Mesothelial cell of epicardium (in vitro differentiated cells): ENCODE measurements at regions not wholly inside any gene's neighbourhood (a gene's known extent, or its start where the extent isn't known, plus 50 kb on each side); places are given as distances from the start of the nearest gene placed in this dataset.
A peak's percentile ranks its signal among the peaks of the same experiment; 100 is the strongest.
"Not testable (repeated sequence)": the region's sequence is repeated elsewhere in the genome, so short reads cannot be mapped to it uniquely, and the experiment has no call there.

Experiments
- DNase-seq, 2 experiments: peaks; one replicate each; pipeline ENCODE4 v3.0.0; 2021; ENCODE audit warnings: low spot score in 2 of 2; ENCODE audit not compliant: unreplicated experiment in 2 of 2
- H3K27ac Mint-ChIP-seq: 2 replicates; pipeline ENCODE4 v1.8.0; 2021; ENCODE audit warnings: mixed read lengths
- H3K27me3 Mint-ChIP-seq: 2 replicates; pipeline ENCODE4 v1.8.0; 2021; ENCODE audit warnings: low read depth, mixed read lengths
- H3K36me3 Mint-ChIP-seq: 2 replicates; pipeline ENCODE4 v1.8.0; 2021; ENCODE audit warnings: mixed read lengths
- H3K4me1 Mint-ChIP-seq: 2 replicates; pipeline ENCODE4 v1.8.0; 2021; ENCODE audit warnings: mixed read lengths
- H3K4me3 Mint-ChIP-seq: 2 replicates; pipeline ENCODE4 v1.8.0; 2021; ENCODE audit warnings: mild to moderate bottlenecking, moderate library complexity, mixed read lengths
- H3K9me3 Mint-ChIP-seq: 2 replicates; pipeline ENCODE4 v1.8.0; 2021; ENCODE audit warnings: mixed read lengths
- TF ChIP-seq, protein P1 (sequence below): fragments of 200-600 bp; sonication (generic); IDR thresholded peaks from one replicate; pipeline ENCODE4 v1.5.0; 2021; ENCODE audit warnings: antibody characterized with exemption; ENCODE audit not compliant: unreplicated experiment

DNA sequence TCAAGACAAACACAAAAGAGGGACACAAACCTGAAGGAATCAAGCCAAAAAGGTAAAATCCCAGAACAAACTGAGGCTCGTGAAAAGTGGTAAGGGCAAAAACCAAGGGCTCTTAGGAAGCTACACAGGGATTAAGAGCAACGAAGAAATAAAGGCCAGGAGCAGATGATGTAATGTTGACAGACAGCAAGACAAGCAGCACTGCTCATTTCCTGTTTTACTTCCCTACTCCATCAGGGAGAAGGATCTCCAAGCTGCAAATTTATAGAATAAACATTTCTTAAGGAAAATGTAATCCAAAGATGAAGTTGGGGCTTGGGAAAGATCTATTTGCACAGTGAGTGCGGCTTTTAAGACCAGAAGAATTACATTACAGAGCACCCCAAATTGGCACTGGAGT lies 182.3 kb upstream of the MAP1B start:
- H3K27ac Mint-ChIP-seq, result peak overlapping the region; percentile 71

DNA sequence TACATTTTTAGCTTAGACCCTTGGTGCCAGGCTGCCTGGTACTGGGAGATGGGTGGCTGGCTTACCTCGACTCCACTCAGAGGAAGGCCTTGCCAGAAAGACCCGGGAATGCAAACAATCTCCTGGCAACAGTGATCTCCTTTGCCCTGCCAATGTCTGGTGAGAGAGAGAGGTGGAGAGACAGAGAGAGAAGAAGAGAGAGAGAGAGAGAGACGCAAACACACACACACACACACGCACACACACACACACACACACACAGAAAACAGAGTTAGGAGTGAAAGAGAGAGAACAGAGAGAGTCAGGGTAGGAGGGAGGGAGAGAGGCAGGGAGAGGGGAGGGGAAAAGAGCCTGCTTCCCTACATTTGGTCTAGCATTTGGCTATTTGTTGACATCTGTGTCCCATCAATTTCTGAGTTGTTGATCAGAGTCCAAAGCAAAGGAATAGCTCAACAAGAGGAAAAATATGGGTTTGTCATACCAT lies 181.6 kb upstream of the MAP1B start:
- Mint-ChIP-seq H3K4me1 (peaks cover 11% of the 10 kb centered on the region), H3K4me3 (no peak overlapping the region), H3K36me3 (no peaks in the 10 kb centered on the region), H3K27me3 (peaks cover 3% of the 10 kb centered on the region), H3K9me3 (peaks cover 25% of the 10 kb centered on the region), H3K27ac (no peak overlapping the region)
- TF ChIP-seq, protein P1, sequence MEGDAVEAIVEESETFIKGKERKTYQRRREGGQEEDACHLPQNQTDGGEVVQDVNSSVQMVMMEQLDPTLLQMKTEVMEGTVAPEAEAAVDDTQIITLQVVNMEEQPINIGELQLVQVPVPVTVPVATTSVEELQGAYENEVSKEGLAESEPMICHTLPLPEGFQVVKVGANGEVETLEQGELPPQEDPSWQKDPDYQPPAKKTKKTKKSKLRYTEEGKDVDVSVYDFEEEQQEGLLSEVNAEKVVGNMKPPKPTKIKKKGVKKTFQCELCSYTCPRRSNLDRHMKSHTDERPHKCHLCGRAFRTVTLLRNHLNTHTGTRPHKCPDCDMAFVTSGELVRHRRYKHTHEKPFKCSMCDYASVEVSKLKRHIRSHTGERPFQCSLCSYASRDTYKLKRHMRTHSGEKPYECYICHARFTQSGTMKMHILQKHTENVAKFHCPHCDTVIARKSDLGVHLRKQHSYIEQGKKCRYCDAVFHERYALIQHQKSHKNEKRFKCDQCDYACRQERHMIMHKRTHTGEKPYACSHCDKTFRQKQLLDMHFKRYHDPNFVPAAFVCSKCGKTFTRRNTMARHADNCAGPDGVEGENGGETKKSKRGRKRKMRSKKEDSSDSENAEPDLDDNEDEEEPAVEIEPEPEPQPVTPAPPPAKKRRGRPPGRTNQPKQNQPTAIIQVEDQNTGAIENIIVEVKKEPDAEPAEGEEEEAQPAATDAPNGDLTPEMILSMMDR, result no peak
- no peak for DNase-seq

More for the DNA sequence above, 182.3 kb upstream of the MAP1B start:
- TF ChIP-seq, protein P1, result no peak
- H3K4me3 Mint-ChIP-seq, result no peak overlapping the region
- no peak for DNase-seq
- peaks cover 29% of the 10 kb centered on the region for H3K9me3 Mint-ChIP-seq
- H3K27me3 Mint-ChIP-seq, result peaks cover 3% of the 10 kb centered on the region
- H3K4me1 Mint-ChIP-seq, result peaks cover 11% of the 10 kb centered on the region
- no peaks in the 10 kb centered on the region for H3K36me3 Mint-ChIP-seq

DNA sequence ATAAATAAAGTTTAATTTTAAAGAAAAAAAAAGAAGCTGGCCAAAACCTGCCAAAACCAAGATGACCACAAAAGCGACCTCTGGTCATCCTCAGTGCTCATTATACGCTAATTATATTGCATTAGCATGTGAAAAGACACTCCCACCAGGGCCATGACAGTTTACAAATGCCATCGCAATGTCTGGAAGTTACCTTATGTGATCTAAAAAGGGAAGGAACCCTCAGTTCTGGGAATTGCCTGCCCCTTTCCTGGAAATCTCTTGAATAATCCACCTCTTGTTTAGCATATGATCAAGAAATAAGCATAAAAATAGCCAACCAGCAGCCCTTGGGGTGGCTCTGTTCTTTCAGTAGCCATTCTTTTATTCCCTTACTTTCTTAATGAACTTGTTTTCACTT lies 178.3 kb upstream of the MAP1B start:
- TF ChIP-seq, protein P1, result no peak
- DNase-seq, result no peak
- peaks cover 3% of the 10 kb centered on the region for H3K27me3 Mint-ChIP-seq
- no peak overlapping the region for H3K4me3 Mint-ChIP-seq
- H3K9me3 Mint-ChIP-seq, result peaks cover 11% of the 10 kb centered on the region
- no peaks in the 10 kb centered on the region for H3K36me3 Mint-ChIP-seq
- no peak overlapping the region for H3K27ac Mint-ChIP-seq
- H3K4me1 Mint-ChIP-seq, result peaks cover 22% of the 10 kb centered on the region

DNA sequence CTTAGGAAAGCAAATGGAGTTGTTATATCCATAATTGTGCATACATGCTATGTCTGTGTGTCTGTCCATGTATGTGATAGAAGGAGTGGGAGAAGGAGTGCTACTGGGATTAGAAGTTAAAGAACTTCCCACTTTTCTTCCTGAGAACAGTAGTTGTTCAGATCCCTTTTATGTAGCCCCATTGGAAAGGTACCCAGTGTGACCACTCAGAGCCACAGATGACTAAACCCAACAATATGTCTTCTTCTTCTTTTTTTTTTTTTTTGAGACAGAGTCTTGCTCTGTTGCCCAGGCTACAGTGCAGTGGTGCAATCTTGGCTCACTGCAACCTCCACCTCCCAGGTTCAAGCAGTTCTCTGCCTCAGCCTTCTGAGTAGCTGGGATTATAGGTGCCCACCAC lies 176.7 kb upstream of the MAP1B start:
- not testable (repeated sequence) for H3K27ac Mint-ChIP-seq, H3K27me3 Mint-ChIP-seq, DNase-seq, H3K4me3 Mint-ChIP-seq, H3K36me3 Mint-ChIP-seq
- Mint-ChIP-seq H3K4me1 (peaks cover 12% of the 10 kb centered on the region), H3K9me3 (peaks cover 15% of the 10 kb centered on the region)

GRCh38 chr5:71932131-71932654 lies 175.1 kb upstream of the MAP1B start:
- Mint-ChIP-seq H3K27me3 (peaks cover 3% of the 10 kb centered on the region), H3K4me1 (peaks cover 11% of the 10 kb centered on the region), H3K36me3 (no peaks in the 10 kb centered on the region), H3K4me3 (no peak overlapping the region), H3K9me3 (peaks cover 13% of the 10 kb centered on the region), H3K27ac (peak overlapping the region; percentile 11)
- DNase-seq, result no peak
- TF ChIP-seq, protein P1, result no peak

GRCh38 chr5:71932655-71933338 lies 174.5 kb upstream of the MAP1B start:
- H3K36me3 Mint-ChIP-seq, result no peaks in the 10 kb centered on the region
- no peak for DNase-seq
- peaks cover 11% of the 10 kb centered on the region for H3K4me1 Mint-ChIP-seq
- TF ChIP-seq, protein P1, result no peak
- H3K4me3 Mint-ChIP-seq, result no peak overlapping the region
- H3K9me3 Mint-ChIP-seq, result peaks cover 7% of the 10 kb centered on the region
- peaks cover 3% of the 10 kb centered on the region for H3K27me3 Mint-ChIP-seq
- peak overlapping the region; percentile 11 for H3K27ac Mint-ChIP-seq
